ENCODE measurements at regions not wholly inside any gene's neighbourhood (a gene's known extent, or its start where the extent isn't known, plus 50 kb on each side); places are given as distances from the start of the nearest gene placed in this dataset.

- DNase-seq (ENCODE audit: low spot score) (no peak), FAIRE-seq (no peak), ATAC-seq (no peak)
- Histone ChIP-seq H3K9me3 (ENCODE audit: low read length) (peaks cover 30% of the 10 kb centered on the region; the same call in 1 of the 2 replicates), H3K4me1 (ENCODE audit: insufficient read depth, low read length) (no peaks in the 10 kb centered on the region), H3K27me3 (ENCODE audit: control insufficient read depth in 1 of 2, insufficient read depth in 2 of 2, low read length in 2 of 2) (no peaks in the 10 kb centered on the region), H2AFZ (ENCODE audit: low read length) (no peak overlapping the region), H3K4me2 (ENCODE audit: low read depth, low read length) (no peak overlapping the region), H3K36me3 (replicated peaks in 1 of 2; ENCODE audit: control insufficient read depth in 1 of 2, insufficient read depth in 2 of 2, low read length in 2 of 2) (no peaks in the 10 kb centered on the region), H3K79me2 (ENCODE audit: insufficient read depth, low read length) (no peaks in the 10 kb centered on the region), H3K27ac (ENCODE audit: extremely low read length, insufficient read depth, low read length) (no peak overlapping the region), H3K9ac (ENCODE audit: insufficient read depth, low read depth, low read length) (no peak overlapping the region), H3K4me3 (replicated peaks in 1 of 3; ENCODE audit: insufficient read depth in 1 of 3, low read depth in 2 of 3, low read length in 3 of 3) (no peak overlapping the region), H4K20me1 (ENCODE audit: insufficient read depth, low read length) (no peaks in the 10 kb centered on the region)
- BruUV-seq (replicated peaks) = no TSS peak
- ChIA-PET CTCF (ENCODE audit: low intra/inter-chr PET ratio, low total read pairs) (no interaction called here), POLR2A (no interaction called here)
- intact Hi-C loops (cut with micrococcal nuclease; ENCODE audit: unreplicated experiment) = no loop called here
- no peak for TF ChIP-seq ZNF260 (CRISPR knock-in tag; IDR thresholded peaks at IDR 0.05; ENCODE audit: borderline replicate concordance, low read depth)
- no peak for TF ChIP-seq ZNF749 (CRISPR knock-in tag; IDR thresholded peaks at IDR 0.05; ENCODE audit: borderline replicate concordance)
- TF ChIP-seq HCFC1 (IDR thresholded peaks at IDR 0.05; ENCODE audit: low read depth, low read length) = no peak
- TF ChIP-seq ZBTB42 (CRISPR knock-in tag; IDR thresholded peaks at IDR 0.05) = no peak
- no peak for TF ChIP-seq ETS1 (CRISPR knock-in tag; IDR thresholded peaks at IDR 0.05)
- no peak for TF ChIP-seq MIER2 (CRISPR knock-in tag; IDR thresholded peaks at IDR 0.05)
- TF ChIP-seq, protein P1, sequence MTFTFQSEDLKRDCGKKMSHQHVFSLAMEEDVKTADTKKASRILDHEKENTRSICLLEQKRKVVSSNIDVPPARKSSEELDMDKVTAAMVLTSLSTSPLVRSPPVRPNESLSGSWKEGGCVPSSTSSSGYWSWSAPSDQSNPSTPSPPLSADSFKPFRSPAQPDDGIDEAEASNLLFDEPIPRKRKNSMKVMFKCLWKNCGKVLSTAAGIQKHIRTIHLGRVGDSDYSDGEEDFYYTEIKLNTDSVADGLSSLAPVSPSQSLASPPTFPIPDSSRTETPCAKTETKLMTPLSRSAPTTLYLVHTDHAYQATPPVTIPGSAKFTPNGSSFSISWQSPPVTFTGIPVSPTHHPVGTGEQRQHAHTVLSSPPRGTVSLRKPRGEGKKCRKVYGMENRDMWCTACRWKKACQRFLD (CRISPR knock-in tag; IDR thresholded peaks at IDR 0.05; ENCODE audit: borderline replicate concordance) = no peak
- no peak for TF ChIP-seq IKZF4 (CRISPR knock-in tag; IDR thresholded peaks at IDR 0.05; ENCODE audit: borderline replicate concordance, low read depth, not compliant biosample characterization)
- no peak for TF ChIP-seq ZNF781 (CRISPR knock-in tag; IDR thresholded peaks at IDR 0.05; ENCODE audit: borderline replicate concordance, not compliant biosample characterization)
- no peak for TF ChIP-seq TARDBP (CRISPR knock-in tag; IDR thresholded peaks at IDR 0.05)
- TF ChIP-seq HMGXB3 (CRISPR knock-in tag; IDR thresholded peaks at IDR 0.05; ENCODE audit: borderline replicate concordance) = no peak
- no peak for TF ChIP-seq CHD4 (IDR thresholded peaks at IDR 0.05; ENCODE audit: borderline replicate concordance, low read length)
- TF ChIP-seq, protein P2, sequence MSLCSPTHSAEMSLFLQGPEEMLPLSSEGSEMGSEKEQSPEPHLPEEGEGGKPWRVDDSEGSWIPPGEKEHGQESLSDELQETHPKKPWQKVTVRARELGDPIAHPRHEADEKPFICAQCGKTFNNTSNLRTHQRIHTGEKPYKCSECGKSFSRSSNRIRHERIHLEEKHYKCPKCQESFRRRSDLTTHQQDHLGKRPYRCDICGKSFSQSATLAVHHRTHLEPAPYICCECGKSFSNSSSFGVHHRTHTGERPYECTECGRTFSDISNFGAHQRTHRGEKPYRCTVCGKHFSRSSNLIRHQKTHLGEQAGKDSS (CRISPR knock-in tag; IDR thresholded peaks at IDR 0.05; ENCODE audit: borderline replicate concordance, low read depth) = no peak
- no peak for TF ChIP-seq MAX (IDR thresholded peaks at IDR 0.05)
- TF ChIP-seq CSRNP2 (CRISPR knock-in tag; conservative IDR thresholded peaks at IDR 0.05; ENCODE audit: low read depth) = no peak
- WGBS (ENCODE audit: low lambda C conversion rate) = 7% methylated on average over 5 of the region's 5 CpGs
- in situ Hi-C loops (cut with HindIII; ENCODE audit: extremely low pct_ligation_motif_present, low pct_unique_long_range_greater_than_20kb) = loop anchor here (25.0 kb wide), 1 partner anchor 104 kb away; no protein-coding TSS in a partner anchor
Measured at GRCh38 chr9:103533318-103533717, 538.2 kb downstream of the CYLC2 start.
